GM10248 (cell line): ENCODE measurements at regions not wholly inside any gene's neighbourhood (a gene's known extent, or its start where the extent isn't known, plus 50 kb on each side); places are given as distances from the start of the nearest gene placed in this dataset.
A peak's percentile ranks its signal among the peaks of the same experiment; 100 is the strongest.
"Not testable (repeated sequence)": the region's sequence is repeated elsewhere in the genome, so short reads cannot be mapped to it uniquely, and the experiment has no call there.

Source experiments
- CTCF ChIA-PET: fragments of 300-600 bp; sonication (Branson Sonifier 250); formaldehyde crosslinking; extraction: SDS; loops from one replicate; lab custom pipeline; 2021; ENCODE audit warnings: antibody characterized with exemption; lab: Yijun Ruan, JAX
- POLR2A ChIA-PET: fragments of 350-650 bp; sonication (Branson Sonifier 250); formaldehyde crosslinking; extraction: SDS; loops from one replicate; lab custom pipeline; 2020; ENCODE audit warnings: antibody characterized with exemption; lab: Yijun Ruan, JAX
- DNase-seq: peaks from one replicate; pipeline ENCODE4 v3.0.0; 2012; ENCODE audit errors: extremely low spot score
- TF ChIP-seq, protein P1 (sequence below): IDR thresholded peaks from 2 replicates; pipeline ENCODE4 v1.5.1; 2012; ENCODE audit warnings: mild to moderate bottlenecking, low read depth; ENCODE audit errors: extremely low read depth, missing control alignments, control extremely low read depth

- ChIA-PET CTCF (interaction anchor here (1.0 kb wide), 1 partner anchor 12 kb away, joined by 3 read pairs; no protein-coding TSS in a partner anchor), POLR2A (no interaction called here)
- TF ChIP-seq, protein P1, sequence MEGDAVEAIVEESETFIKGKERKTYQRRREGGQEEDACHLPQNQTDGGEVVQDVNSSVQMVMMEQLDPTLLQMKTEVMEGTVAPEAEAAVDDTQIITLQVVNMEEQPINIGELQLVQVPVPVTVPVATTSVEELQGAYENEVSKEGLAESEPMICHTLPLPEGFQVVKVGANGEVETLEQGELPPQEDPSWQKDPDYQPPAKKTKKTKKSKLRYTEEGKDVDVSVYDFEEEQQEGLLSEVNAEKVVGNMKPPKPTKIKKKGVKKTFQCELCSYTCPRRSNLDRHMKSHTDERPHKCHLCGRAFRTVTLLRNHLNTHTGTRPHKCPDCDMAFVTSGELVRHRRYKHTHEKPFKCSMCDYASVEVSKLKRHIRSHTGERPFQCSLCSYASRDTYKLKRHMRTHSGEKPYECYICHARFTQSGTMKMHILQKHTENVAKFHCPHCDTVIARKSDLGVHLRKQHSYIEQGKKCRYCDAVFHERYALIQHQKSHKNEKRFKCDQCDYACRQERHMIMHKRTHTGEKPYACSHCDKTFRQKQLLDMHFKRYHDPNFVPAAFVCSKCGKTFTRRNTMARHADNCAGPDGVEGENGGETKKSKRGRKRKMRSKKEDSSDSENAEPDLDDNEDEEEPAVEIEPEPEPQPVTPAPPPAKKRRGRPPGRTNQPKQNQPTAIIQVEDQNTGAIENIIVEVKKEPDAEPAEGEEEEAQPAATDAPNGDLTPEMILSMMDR: no peak
- no peak for DNase-seq
Measured at GRCh38 chr15:62250978-62251377, 85.9 kb upstream of the C2CD4B start.

- ChIA-PET POLR2A (no interaction called here), CTCF (interaction anchor here (1.1 to 2.0 kb wide), 4 partner anchors 10 to 32 kb away, joined by 3 to 11 read pairs (median 6); no protein-coding TSS in a partner anchor)
- no peak for DNase-seq
- TF ChIP-seq, protein P1: no peak
Measured at GRCh38 chr15:62253294-62253693, 88.2 kb upstream of the C2CD4B start.

- CTCF ChIA-PET: interaction anchor here (0.8 to 2.4 kb wide), 14 partner anchors 9 to 40 kb away, joined by 3 to 14 read pairs (median 4); no protein-coding TSS in a partner anchor
- POLR2A ChIA-PET: no interaction called here
- peak; percentile 47 for DNase-seq
- TF ChIP-seq, protein P1: peak; percentile 57
Measured at GRCh38 chr15:62254137-62254934, 89.3 kb upstream of the C2CD4B start.

DNA sequence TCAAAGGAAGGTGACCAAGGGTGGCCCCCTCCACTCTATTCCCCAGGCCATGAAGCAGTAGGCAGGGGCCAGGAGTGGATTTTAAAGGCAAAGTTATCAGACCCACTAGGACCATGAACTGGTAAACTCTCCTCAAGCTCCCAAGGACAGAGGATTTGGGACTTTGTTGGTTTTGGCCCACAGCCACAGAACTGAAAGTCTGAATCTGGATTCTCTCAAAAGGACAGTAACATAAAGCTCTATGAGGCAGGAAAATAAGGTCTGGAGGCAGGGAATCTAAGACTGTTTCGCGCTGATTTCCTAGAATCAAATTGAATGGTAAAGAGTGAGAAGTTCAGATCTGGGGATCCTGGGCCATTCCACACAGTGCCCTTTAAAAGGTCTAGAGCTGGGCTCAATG, 91.3 kb upstream of the C2CD4B start:
- CTCF ChIA-PET, POLR2A ChIA-PET, DNase-seq: not testable (repeated sequence)

DNA sequence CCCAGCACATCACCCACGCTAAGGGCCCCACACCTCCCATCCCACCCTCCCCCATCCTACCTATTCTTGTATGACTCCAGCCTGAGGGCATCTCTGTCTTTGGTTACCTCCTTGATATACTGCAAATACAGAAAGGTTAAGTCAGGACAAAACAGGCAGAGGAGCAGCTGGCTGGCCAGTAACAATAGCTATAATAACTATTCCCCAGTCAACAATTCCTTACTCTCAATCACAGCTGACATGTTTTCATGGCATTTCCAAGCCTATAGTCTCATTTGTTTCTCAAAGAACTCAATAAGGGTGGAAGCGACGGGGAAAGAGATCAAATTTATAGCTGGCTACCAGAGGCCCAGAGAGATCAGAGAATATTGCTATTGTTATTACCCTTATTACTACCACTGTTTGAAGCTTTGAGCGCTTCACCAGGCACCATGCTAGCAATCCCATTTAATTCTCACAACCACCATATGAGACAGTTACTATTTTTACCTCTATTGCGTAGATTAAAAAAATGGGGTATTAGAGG, 93.0 kb upstream of the C2CD4B start:
- no peak for DNase-seq
- TF ChIP-seq, protein P1: no peak
- CTCF ChIA-PET: no interaction called here
- POLR2A ChIA-PET: no interaction called here

DNA sequence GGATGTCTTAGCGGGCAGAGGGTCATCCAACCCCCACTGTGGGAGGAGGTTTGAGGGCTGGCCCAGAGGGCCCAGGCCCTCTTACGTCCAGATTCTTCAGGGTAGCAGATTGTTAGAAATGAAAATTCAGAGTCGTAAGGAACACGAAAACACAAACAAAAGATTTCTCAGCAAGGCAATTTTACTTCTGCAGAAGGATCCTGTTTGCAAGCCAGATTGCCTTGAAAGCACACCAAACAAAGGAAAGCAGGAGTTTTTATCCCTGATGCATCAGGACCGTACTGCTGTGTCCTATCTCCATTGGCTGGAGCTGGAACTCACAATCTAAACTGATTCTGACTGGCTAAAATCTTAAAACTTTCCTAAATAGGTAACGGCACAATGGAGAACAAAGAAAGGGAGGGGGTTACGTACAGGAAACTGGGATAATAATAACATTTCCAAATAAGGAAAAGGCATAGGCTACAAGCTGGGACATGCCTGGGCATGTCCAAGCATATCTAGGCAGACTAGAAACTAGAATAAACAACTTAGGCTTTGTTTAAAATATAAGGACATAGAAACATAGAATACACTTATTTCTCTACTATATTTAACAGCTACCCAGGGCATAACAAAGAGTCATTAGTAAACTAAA, 97.3 kb upstream of the C2CD4B start:
- ChIA-PET CTCF (interaction anchor here (1.0 to 1.9 kb wide), 3 partner anchors 8 to 44 kb away, joined by 3 to 11 read pairs (median 3); no protein-coding TSS in a partner anchor), POLR2A (no interaction called here)
- TF ChIP-seq, protein P1: no peak
- no peak for DNase-seq
